ENCODE measurements at regions not wholly inside any gene's neighbourhood (a gene's known extent, or its start where the extent isn't known, plus 50 kb on each side); places are given as distances from the start of the nearest gene placed in this dataset.

- no peak for DNase-seq
These were observed 136.4 kb downstream of the PHLDA1 start for GRCh38 chr12:75894965-75895754.

GRCh38 chr12:75893765-75894164 lies 137.8 kb downstream of the PHLDA1 start:
- DNase-seq = no peak

GRCh38 chr12:75892731-75893408 lies 138.7 kb downstream of the PHLDA1 start:
- DNase-seq = no peak

- DNase-seq = no peak
These were observed 140.5 kb downstream of the PHLDA1 start for GRCh38 chr12:75891072-75891471.

GRCh38 chr12:75890660-75891059 lies 140.9 kb downstream of the PHLDA1 start:
- no peak for DNase-seq

- DNase-seq = no peak
These were observed 141.4 kb downstream of the PHLDA1 start for GRCh38 chr12:75890141-75890540.

- no peak for DNase-seq
These were observed 142.5 kb downstream of the PHLDA1 start for GRCh38 chr12:75888874-75889613.

- DNase-seq = no peak
These were observed 143.2 kb downstream of the PHLDA1 start for GRCh38 chr12:75888399-75888798.

GRCh38 chr12:75887979-75888378 lies 143.6 kb downstream of the PHLDA1 start:
- DNase-seq = no peak

GRCh38 chr12:75884465-75884985 lies 147.1 kb downstream of the PHLDA1 start:
- no peak for DNase-seq

GRCh38 chr12:75883241-75883640 lies 148.3 kb downstream of the PHLDA1 start:
- DNase-seq = no peak

- DNase-seq = no peak
These were observed 149.2 kb downstream of the PHLDA1 start for GRCh38 chr12:75882421-75882820.

- no peak for DNase-seq
These were observed 149.7 kb downstream of the PHLDA1 start for GRCh38 chr12:75881920-75882319.

- no peak for DNase-seq
These were observed 153.6 kb downstream of the PHLDA1 start for GRCh38 chr12:75877763-75878621.

GRCh38 chr12:75876832-75877762 lies 154.5 kb downstream of the PHLDA1 start:
- no peak for DNase-seq

- DNase-seq = no peak
These were observed 157.1 kb downstream of the PHLDA1 start for GRCh38 chr12:75874441-75874840.

- no peak for DNase-seq
These were observed 158.8 kb downstream of the PHLDA1 start for GRCh38 chr12:75872762-75873161.

- no peak for DNase-seq
These were observed 160.7 kb downstream of the PHLDA1 start for GRCh38 chr12:75870878-75871277.

GRCh38 chr12:75868501-75868900 lies 163.1 kb downstream of the PHLDA1 start:
- no peak for DNase-seq

GRCh38 chr12:75865315-75865714 lies 166.3 kb downstream of the PHLDA1 start:
- DNase-seq = no peak

- no peak for DNase-seq
These were observed 167.4 kb downstream of the PHLDA1 start for GRCh38 chr12:75864161-75864560.

Data from stimulated activated CD8-positive, alpha-beta memory T cell treated with anti-CD3 and anti-CD28 coated beads, Interleukin-4, amount 100 ng/mL, for 48 hours (primary cell).